Astrocyte (in vitro differentiated cells and primary cell): ENCODE measurements at regions not wholly inside any gene's neighbourhood (a gene's known extent, or its start where the extent isn't known, plus 50 kb on each side); places are given as distances from the start of the nearest gene placed in this dataset.
A peak's percentile ranks its signal among the peaks of the same experiment; 100 is the strongest.
"Not testable (repeated sequence)": the region's sequence is repeated elsewhere in the genome, so short reads cannot be mapped to it uniquely, and the experiment has no call there.

Experiments used
- DNase-seq: peaks from one replicate; pipeline ENCODE4 v3.0.0-alpha.2; 2010; ENCODE audit warnings: low read depth
- FAIRE-seq: peaks from 2 replicates; lab custom pipeline; 2011; peaks lifted over from hg19 to GRCh38; lab: Jason Lieb, UNC
- H2AFZ ChIP-seq: 2 replicates; pipeline ENCODE4 v1.6.0; 2012; ENCODE audit warnings: low read depth, low read length, inconsistent platforms
- H3K27ac ChIP-seq: 2 replicates; pipeline ENCODE4 v1.5.1; 2011; ENCODE audit warnings: low read depth, low read length, inconsistent platforms
- H3K27me3 ChIP-seq: 2 replicates; pipeline ENCODE4 v1.6.0; 2011; ENCODE audit warnings: low read length, inconsistent platforms; ENCODE audit not compliant: insufficient read depth
- H3K36me3 ChIP-seq: 2 replicates; pipeline ENCODE4 v1.5.1; 2011; ENCODE audit warnings: low read length, inconsistent platforms; ENCODE audit not compliant: insufficient read depth
- H3K4me1 ChIP-seq: 2 replicates; pipeline ENCODE4 v1.5.1; 2011; ENCODE audit warnings: low read length, inconsistent platforms; ENCODE audit not compliant: insufficient read depth
- H3K4me2 ChIP-seq: 2 replicates; pipeline ENCODE4 v1.6.0; 2012; ENCODE audit warnings: low read length, inconsistent platforms
- H3K4me3 ChIP-seq: 2 replicates; pipeline ENCODE4 v1.5.1; 2011; ENCODE audit warnings: low read depth, mild to moderate bottlenecking, low read length, inconsistent platforms; ENCODE audit not compliant: insufficient read depth
- H3K79me2 ChIP-seq: 2 replicates; pipeline ENCODE4 v1.6.0; 2012; ENCODE audit warnings: mild to moderate bottlenecking, low read length, inconsistent platforms; ENCODE audit not compliant: insufficient read depth
- H3K9ac ChIP-seq: 2 replicates; pipeline ENCODE4 v1.6.0; 2012; ENCODE audit warnings: mild to moderate bottlenecking, low read length, inconsistent platforms
- H3K9me3 ChIP-seq: 2 replicates; pipeline ENCODE4 v1.5.1; 2012; ENCODE audit warnings: low read depth, mild to moderate bottlenecking, low read length, inconsistent platforms; ENCODE audit not compliant: insufficient read depth
- H4K20me1 ChIP-seq: 2 replicates; pipeline ENCODE4 v1.6.0; 2012; ENCODE audit warnings: low read length, inconsistent platforms; ENCODE audit not compliant: insufficient read depth
- H3K27ac Mint-ChIP-seq: one replicate; pipeline ENCODE4 v1.8.0; 2021; ENCODE audit warnings: mild to moderate bottlenecking, mixed read lengths; ENCODE audit not compliant: unreplicated experiment
- H3K27me3 Mint-ChIP-seq: one replicate; pipeline ENCODE4 v1.8.0; 2021; ENCODE audit warnings: low read depth, mixed read lengths; ENCODE audit not compliant: unreplicated experiment
- H3K36me3 Mint-ChIP-seq: one replicate; pipeline ENCODE4 v1.8.0; 2021; ENCODE audit warnings: low read depth, mixed read lengths; ENCODE audit not compliant: unreplicated experiment
- H3K4me1 Mint-ChIP-seq: one replicate; pipeline ENCODE4 v1.8.0; 2021; ENCODE audit warnings: low read depth, mixed read lengths; ENCODE audit not compliant: unreplicated experiment
- H3K4me3 Mint-ChIP-seq: one replicate; pipeline ENCODE4 v1.8.0; 2021; ENCODE audit warnings: mild to moderate bottlenecking, moderate library complexity, mixed read lengths; ENCODE audit not compliant: unreplicated experiment
- H3K9me3 Mint-ChIP-seq: one replicate; pipeline ENCODE4 v1.8.0; 2021; ENCODE audit warnings: mild to moderate bottlenecking, mixed read lengths; ENCODE audit not compliant: unreplicated experiment

GRCh38 chr9:61330342-61331092 is 140.7 kb downstream of the SPATA31A7 start:
- not testable (repeated sequence) for H3K36me3 ChIP-seq, H3K4me1 ChIP-seq, H3K36me3 Mint-ChIP-seq, H3K4me1 Mint-ChIP-seq, DNase-seq, H3K9me3 Mint-ChIP-seq, H3K27ac Mint-ChIP-seq, H4K20me1 ChIP-seq, FAIRE-seq, H3K27me3 Mint-ChIP-seq, H3K9me3 ChIP-seq, H3K9ac ChIP-seq, H3K79me2 ChIP-seq, H2AFZ ChIP-seq, H3K27me3 ChIP-seq, H3K27ac ChIP-seq
- Histone ChIP-seq H3K4me2 (peak overlapping the region; percentile 26), H3K4me3 (peak overlapping the region; percentile 39)
- peak overlapping the region; percentile 81 for H3K4me3 Mint-ChIP-seq

- H3K27me3 Mint-ChIP-seq, H3K79me2 ChIP-seq, H3K9ac ChIP-seq, H3K4me1 ChIP-seq, H4K20me1 ChIP-seq, H3K9me3 ChIP-seq, H3K27ac ChIP-seq, H3K27me3 ChIP-seq, DNase-seq, H3K36me3 ChIP-seq, H3K4me3 Mint-ChIP-seq, H3K4me1 Mint-ChIP-seq, H3K27ac Mint-ChIP-seq, H3K4me3 ChIP-seq, FAIRE-seq, H2AFZ ChIP-seq, H3K9me3 Mint-ChIP-seq, H3K36me3 Mint-ChIP-seq, H3K4me2 ChIP-seq: not testable (repeated sequence)
Measured at GRCh38 chr9:61356936-61357335, 167.1 kb downstream of the SPATA31A7 start.

- H3K4me1 Mint-ChIP-seq, H3K27me3 ChIP-seq, H3K36me3 Mint-ChIP-seq, DNase-seq, H3K27ac Mint-ChIP-seq, FAIRE-seq, H4K20me1 ChIP-seq, H3K36me3 ChIP-seq, H3K9ac ChIP-seq, H3K4me3 ChIP-seq, H3K4me2 ChIP-seq, H2AFZ ChIP-seq, H3K27me3 Mint-ChIP-seq, H3K9me3 ChIP-seq, H3K79me2 ChIP-seq, H3K9me3 Mint-ChIP-seq, H3K4me3 Mint-ChIP-seq, H3K4me1 ChIP-seq, H3K27ac ChIP-seq: not testable (repeated sequence)
Measured at GRCh38 chr9:61374390-61374789, 184.6 kb downstream of the SPATA31A7 start.

- not testable (repeated sequence) for DNase-seq, H3K4me3 ChIP-seq, H3K27ac ChIP-seq, H3K27ac Mint-ChIP-seq, H3K4me1 Mint-ChIP-seq, FAIRE-seq, H3K9me3 ChIP-seq, H3K4me3 Mint-ChIP-seq, H2AFZ ChIP-seq, H3K9me3 Mint-ChIP-seq, H4K20me1 ChIP-seq, H3K27me3 ChIP-seq, H3K27me3 Mint-ChIP-seq, H3K36me3 ChIP-seq, H3K4me2 ChIP-seq, H3K4me1 ChIP-seq, H3K79me2 ChIP-seq, H3K36me3 Mint-ChIP-seq, H3K9ac ChIP-seq
Measured at GRCh38 chr9:61376159-61376558, 186.3 kb downstream of the SPATA31A7 start.

- H3K9ac ChIP-seq, H3K4me3 Mint-ChIP-seq, H3K9me3 ChIP-seq, H3K4me1 ChIP-seq, H4K20me1 ChIP-seq, FAIRE-seq, H2AFZ ChIP-seq, DNase-seq, H3K27ac ChIP-seq, H3K27ac Mint-ChIP-seq, H3K79me2 ChIP-seq, H3K27me3 Mint-ChIP-seq, H3K36me3 ChIP-seq, H3K4me3 ChIP-seq, H3K27me3 ChIP-seq, H3K4me2 ChIP-seq, H3K4me1 Mint-ChIP-seq, H3K9me3 Mint-ChIP-seq, H3K36me3 Mint-ChIP-seq: not testable (repeated sequence)
Measured at GRCh38 chr9:61386035-61386815, 196.4 kb downstream of the SPATA31A7 start.

- H3K9me3 ChIP-seq, H3K27me3 Mint-ChIP-seq, H3K4me3 ChIP-seq, H3K36me3 Mint-ChIP-seq, H4K20me1 ChIP-seq, DNase-seq, FAIRE-seq, H3K79me2 ChIP-seq, H3K4me2 ChIP-seq, H2AFZ ChIP-seq, H3K36me3 ChIP-seq, H3K9ac ChIP-seq, H3K27ac Mint-ChIP-seq, H3K27me3 ChIP-seq, H3K4me1 Mint-ChIP-seq, H3K27ac ChIP-seq, H3K9me3 Mint-ChIP-seq, H3K4me1 ChIP-seq, H3K4me3 Mint-ChIP-seq: not testable (repeated sequence)
Measured at GRCh38 chr9:61386816-61387102, 196.9 kb downstream of the SPATA31A7 start.
